Activated T-cell treated with anti-CD3 and anti-CD28 coated beads, Interleukin-2, amount 50 U/mL, for 72 hours (primary cell): ENCODE measurements at regions not wholly inside any gene's neighbourhood (a gene's known extent, or its start where the extent isn't known, plus 50 kb on each side); places are given as distances from the start of the nearest gene placed in this dataset.

Source experiments
- ATAC-seq, 2 donors: fragments of 150-1000 bp; cut with Tn5 transposase; replicated peaks in 1 of 2; 2 replicates each; pipeline ENCODE4 v1.10.0; 2021; ENCODE audit warnings: moderate library complexity in 2 of 2, mild to moderate bottlenecking in 1 of 2
- DNase-seq, 2 donors: peaks; one replicate each; pipeline ENCODE4 v3.0.0; 2021 to 2022; ENCODE audit warnings: mixed read lengths in 1 of 2
- H3K27ac Mint-ChIP-seq: one replicate; pipeline ENCODE4 v1.8.0; 2022; ENCODE audit warnings: mild to moderate bottlenecking, moderate library complexity, mixed read lengths
- H3K27me3 Mint-ChIP-seq: one replicate; pipeline ENCODE4 v1.8.0; 2022; ENCODE audit warnings: low read depth, mixed read lengths
- H3K36me3 Mint-ChIP-seq, 2 donors: one replicate each; pipeline ENCODE4 v1.8.0; 2022; ENCODE audit warnings: mixed read lengths in 2 of 2, mild to moderate bottlenecking in 1 of 2; ENCODE audit not compliant: insufficient read depth in 2 of 2
- H3K4me1 Mint-ChIP-seq: one replicate; pipeline ENCODE4 v1.8.0; 2022; ENCODE audit warnings: low read depth, mixed read lengths
- H3K4me3 Mint-ChIP-seq, 2 donors: one replicate each; pipeline ENCODE4 v1.8.0; 2022; ENCODE audit warnings: mild to moderate bottlenecking in 2 of 2, mixed read lengths in 2 of 2, moderate library complexity in 2 of 2
- H3K9me3 Mint-ChIP-seq, 2 donors: one replicate each; pipeline ENCODE4 v1.8.0; 2022; ENCODE audit warnings: mixed read lengths in 2 of 2

GRCh38 chr21:38725196-38726157 lies 80.3 kb upstream of the ETS2 start:
- Mint-ChIP-seq H3K4me3 (no peak overlapping the region), H3K9me3 (peaks cover 10 to 16% of the 10 kb centered on the region in 2 donors), H3K36me3 (peaks cover 6 to 12% of the 10 kb centered on the region in 2 donors), H3K27ac (no peak overlapping the region), H3K27me3 (no peaks in the 10 kb centered on the region), H3K4me1 (no peaks in the 10 kb centered on the region)
- DNase-seq (no peak), ATAC-seq (no peak)

- Mint-ChIP-seq H3K27ac (no peak overlapping the region), H3K4me1 (no peaks in the 10 kb centered on the region), H3K9me3 (peaks cover 10 to 16% of the 10 kb centered on the region in 2 donors), H3K36me3 (peaks cover 6 to 12% of the 10 kb centered on the region in 2 donors), H3K27me3 (no peaks in the 10 kb centered on the region), H3K4me3 (no peak overlapping the region)
- DNase-seq (no peak), ATAC-seq (no peak)
These were observed 79.2 kb upstream of the ETS2 start for GRCh38 chr21:38726482-38726881.

DNA sequence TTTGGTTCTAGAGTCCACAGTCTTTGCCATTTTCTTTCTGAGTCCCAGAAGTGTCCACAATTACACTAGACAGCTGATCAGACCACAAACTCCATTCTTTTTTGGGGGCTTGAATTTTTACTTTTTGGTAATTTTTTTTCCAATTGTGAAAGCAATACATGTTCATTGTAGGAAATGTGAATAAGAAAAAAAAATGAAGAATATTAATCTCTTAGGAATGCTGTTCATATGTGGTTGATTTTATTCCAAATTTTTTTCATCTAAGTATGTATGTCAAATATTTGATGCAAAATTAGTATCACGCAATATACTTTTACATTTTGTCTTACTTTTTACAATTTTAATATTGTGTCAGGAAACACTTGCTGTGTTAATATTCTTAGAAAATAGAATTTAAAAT lies 76.4 kb upstream of the ETS2 start:
- Mint-ChIP-seq H3K4me3 (no peak overlapping the region), H3K4me1 (peaks cover 5% of the 10 kb centered on the region), H3K9me3 (peaks cover 10 to 16% of the 10 kb centered on the region in 2 donors), H3K27me3 (peaks cover 5% of the 10 kb centered on the region), H3K27ac (no peak overlapping the region), H3K36me3 (peaks cover 8 to 11% of the 10 kb centered on the region in 2 donors)
- no peak for DNase-seq
- no peak for ATAC-seq

DNA sequence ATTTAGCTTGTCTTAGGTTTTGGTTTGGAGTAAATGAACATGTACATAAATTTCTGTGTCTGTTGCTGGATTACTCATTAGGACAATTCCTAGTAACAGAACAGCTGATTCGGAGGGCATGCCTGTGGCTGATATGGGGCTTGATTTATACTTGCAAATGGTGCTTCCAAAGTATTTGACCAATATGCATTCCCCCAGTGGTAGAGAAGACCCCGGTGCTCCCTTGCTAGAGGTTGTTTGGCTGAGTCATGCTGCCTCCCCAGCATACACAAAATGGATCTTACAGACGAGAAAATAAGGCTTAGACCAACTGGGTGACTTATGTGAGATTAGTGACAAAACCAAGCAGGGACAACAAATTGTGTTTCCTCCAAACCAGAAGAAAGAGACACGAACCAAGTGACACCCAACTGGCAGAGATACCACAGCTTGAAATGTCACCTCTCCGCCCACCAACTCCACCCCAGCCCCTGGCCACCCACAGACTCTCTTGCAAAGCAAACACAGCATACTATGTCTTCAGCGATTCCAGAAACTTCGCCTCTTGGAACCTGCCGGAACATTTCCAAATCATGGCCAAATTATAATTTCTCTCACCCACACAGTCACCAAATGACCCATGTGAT lies 75.9 kb upstream of the ETS2 start:
- peaks cover 4 to 8% of the 10 kb centered on the region in 2 donors for H3K36me3 Mint-ChIP-seq
- H3K27me3 Mint-ChIP-seq: peaks cover 11% of the 10 kb centered on the region
- H3K9me3 Mint-ChIP-seq: peaks cover 6 to 12% of the 10 kb centered on the region in 2 donors
- H3K4me1 Mint-ChIP-seq: peaks cover 10% of the 10 kb centered on the region
- H3K4me3 Mint-ChIP-seq: no peak overlapping the region
- no peak for ATAC-seq
- DNase-seq: no peak
- no peak overlapping the region for H3K27ac Mint-ChIP-seq

DNA sequence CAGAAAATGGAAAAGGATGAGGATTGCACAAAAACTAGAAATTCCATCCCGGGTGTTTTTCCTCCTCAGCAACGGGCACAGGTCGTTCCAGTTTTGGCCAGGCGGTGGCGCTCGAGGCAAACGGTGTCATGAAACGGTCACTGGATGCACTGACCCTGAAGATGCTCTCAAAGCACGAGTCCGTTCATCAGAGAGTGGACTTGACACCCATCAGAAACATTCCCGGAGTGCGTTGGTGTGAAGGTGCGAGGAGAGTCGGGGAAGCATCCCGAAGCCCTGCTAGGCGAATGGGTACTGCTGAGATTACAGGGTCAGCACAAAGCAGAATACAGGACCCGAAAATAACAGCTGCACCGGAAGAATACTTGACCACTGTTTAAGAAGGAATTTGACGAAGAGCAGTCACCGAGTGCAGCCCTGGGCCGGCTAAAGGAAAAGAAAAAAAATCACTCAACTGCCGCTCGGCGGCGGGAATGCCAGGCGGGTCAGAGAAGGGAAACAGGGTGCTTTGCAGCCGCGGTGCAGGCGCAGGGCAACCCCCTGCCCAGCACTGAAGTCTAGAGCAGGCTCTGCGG lies 71.7 kb upstream of the ETS2 start:
- peak overlapping the region; percentile 17 for H3K27ac Mint-ChIP-seq
- H3K9me3 Mint-ChIP-seq: no peaks in the 10 kb centered on the region
- peaks cover 14% of the 10 kb centered on the region for H3K4me1 Mint-ChIP-seq
- peaks cover 28% of the 10 kb centered on the region for H3K27me3 Mint-ChIP-seq
- H3K4me3 Mint-ChIP-seq: peak overlapping the region; percentile 71 to 92
- DNase-seq (peak; percentile 75 to 84), ATAC-seq (peak; percentile 57 to 72)
- peaks cover 0 to 2% of the 10 kb centered on the region in 2 donors for H3K36me3 Mint-ChIP-seq

- no peaks in the 10 kb centered on the region for H3K9me3 Mint-ChIP-seq
- ATAC-seq (no peak), DNase-seq (no peak)
- H3K4me3 Mint-ChIP-seq: peak overlapping the region; percentile 71 to 92
- no peak overlapping the region for H3K27ac Mint-ChIP-seq
- H3K4me1 Mint-ChIP-seq: peaks cover 14% of the 10 kb centered on the region
- H3K27me3 Mint-ChIP-seq: peaks cover 28% of the 10 kb centered on the region
- H3K36me3 Mint-ChIP-seq: peaks cover 0 to 2% of the 10 kb centered on the region in 2 donors
These were observed 70.9 kb upstream of the ETS2 start for GRCh38 chr21:38734646-38735365.

- H3K4me3 Mint-ChIP-seq: peak overlapping the region in 1 of 2 donors; percentile 4
- peaks cover 28% of the 10 kb centered on the region for H3K27me3 Mint-ChIP-seq
- no peaks in the 10 kb centered on the region for H3K9me3 Mint-ChIP-seq
- ATAC-seq (no peak), DNase-seq (no peak)
- peaks cover 0 to 2% of the 10 kb centered on the region in 2 donors for H3K36me3 Mint-ChIP-seq
- H3K27ac Mint-ChIP-seq: no peak overlapping the region
- peaks cover 17% of the 10 kb centered on the region for H3K4me1 Mint-ChIP-seq
These were observed 70.0 kb upstream of the ETS2 start for GRCh38 chr21:38735626-38736206.

DNA sequence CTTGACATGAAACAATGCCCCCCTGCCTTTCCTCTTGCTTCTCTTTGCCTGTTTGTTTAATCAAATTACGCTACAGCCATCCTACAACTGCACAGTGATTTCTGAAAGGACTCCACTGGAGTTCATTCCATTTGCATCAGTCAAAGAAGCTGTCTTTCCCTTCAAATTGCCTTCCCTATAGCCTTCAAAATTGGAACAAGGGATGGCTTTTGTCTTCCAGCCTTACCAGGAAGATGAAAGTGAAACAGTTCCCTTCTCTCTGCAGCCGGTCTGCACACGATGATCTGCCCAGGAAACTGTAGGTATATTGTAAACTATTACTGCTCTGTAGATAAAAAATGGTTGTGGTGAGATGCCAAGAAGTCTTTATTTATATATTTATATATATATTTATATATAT lies 65.6 kb upstream of the ETS2 start:
- Mint-ChIP-seq H3K27me3 (peaks cover 15% of the 10 kb centered on the region), H3K9me3 (no peaks in the 10 kb centered on the region), H3K36me3 (no peaks in the 10 kb centered on the region), H3K4me1 (peaks cover 15% of the 10 kb centered on the region), H3K27ac (peak overlapping the region; percentile 25), H3K4me3 (peak overlapping the region in 1 of 2 donors; percentile 15)
- DNase-seq (no peak), ATAC-seq (no peak)

GRCh38 chr21:38741092-38741949 lies 64.4 kb upstream of the ETS2 start:
- DNase-seq (no peak), ATAC-seq (no peak)
- no peaks in the 10 kb centered on the region for H3K9me3 Mint-ChIP-seq
- H3K4me3 Mint-ChIP-seq: no peak overlapping the region
- peaks cover 3% of the 10 kb centered on the region for H3K27me3 Mint-ChIP-seq
- no peak overlapping the region for H3K27ac Mint-ChIP-seq
- no peaks in the 10 kb centered on the region for H3K36me3 Mint-ChIP-seq
- H3K4me1 Mint-ChIP-seq: peaks cover 14% of the 10 kb centered on the region

- no peaks in the 10 kb centered on the region for H3K9me3 Mint-ChIP-seq
- no peak for ATAC-seq
- H3K27ac Mint-ChIP-seq: no peak overlapping the region
- no peak for DNase-seq
- no peak overlapping the region for H3K4me3 Mint-ChIP-seq
- H3K27me3 Mint-ChIP-seq: no peaks in the 10 kb centered on the region
- H3K4me1 Mint-ChIP-seq: peaks cover 14% of the 10 kb centered on the region
- H3K36me3 Mint-ChIP-seq: peaks cover 0 to 1% of the 10 kb centered on the region in 2 donors
These were observed 63.8 kb upstream of the ETS2 start for GRCh38 chr21:38741950-38742256.

DNA sequence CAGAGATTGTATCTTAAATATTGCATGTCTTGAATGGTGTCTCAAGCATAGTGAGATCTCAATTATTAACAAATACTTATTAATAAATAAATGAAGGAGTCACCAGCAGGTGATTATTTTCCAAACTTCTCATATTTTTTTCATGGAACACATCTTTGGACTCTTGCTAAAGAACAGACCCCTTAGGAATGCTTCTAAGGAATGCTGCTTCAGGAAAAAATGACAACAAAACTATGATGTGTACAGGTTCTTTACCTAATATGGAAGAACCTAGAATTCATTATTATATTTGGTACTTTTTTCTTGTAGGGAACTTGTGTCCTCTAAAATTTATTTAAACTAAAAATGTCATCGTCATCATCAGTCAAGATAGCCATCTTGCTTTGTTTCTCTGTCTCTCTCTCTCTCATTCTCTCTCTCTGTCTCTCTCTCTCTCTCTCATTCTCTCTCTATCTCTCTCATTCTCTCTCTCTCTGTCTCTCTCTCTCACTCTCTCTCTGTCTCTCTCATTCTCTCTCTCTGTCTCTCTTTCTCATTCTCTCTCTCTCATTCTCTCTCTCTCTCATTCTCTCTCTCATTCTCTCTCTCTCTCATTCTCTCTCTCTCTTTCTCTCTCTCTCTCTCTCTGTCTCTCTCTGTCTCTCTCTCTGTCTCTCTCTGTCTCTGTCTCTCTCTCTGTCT lies 63.0 kb upstream of the ETS2 start:
- no peak for ATAC-seq
- Mint-ChIP-seq H3K4me3 (no peak overlapping the region), H3K9me3 (no peaks in the 10 kb centered on the region), H3K27me3 (no peaks in the 10 kb centered on the region), H3K36me3 (peaks cover 0 to 1% of the 10 kb centered on the region in 2 donors), H3K4me1 (peaks cover 14% of the 10 kb centered on the region), H3K27ac (peak overlapping the region; percentile 12)
- no peak for DNase-seq
